Breast epithelium (tissue), 4 donors: ENCODE measurements at regions not wholly inside any gene's neighbourhood (a gene's known extent, or its start where the extent isn't known, plus 50 kb on each side); places are given as distances from the start of the nearest gene placed in this dataset.

Source experiments
- DNase-seq, 2 donors: peaks; one replicate each; pipeline ENCODE4 v3.0.0-alpha.2; 2019; ENCODE audit warnings: low spot score in 2 of 2
- H3K27ac ChIP-seq, 2 donors: fragments of 200-600 bp; sonication (generic) in 1 of 2; one replicate each; pipeline ENCODE4 v1.5.1; 2016 to 2019; ENCODE audit warnings: mild to moderate bottlenecking in 1 of 2
- H3K27me3 ChIP-seq, 2 donors: fragments of 200-600 bp; sonication (generic) in 1 of 2; one replicate each; pipeline versions ENCODE4 v1.5.1 to v1.6.0; 2017 to 2019; ENCODE audit warnings: control low read depth in 1 of 2, mild to moderate bottlenecking in 1 of 2
- H3K36me3 ChIP-seq: fragments of 200-600 bp; one replicate; pipeline ENCODE4 v1.5.1; 2019
- H3K4me1 ChIP-seq, 2 donors: fragments of 200-600 bp; sonication (generic); one replicate each; pipeline ENCODE4 v1.5.1; 2016 to 2019; ENCODE audit warnings: control low read depth in 1 of 2
- H3K4me3 ChIP-seq, 3 donors: fragments of 200-600 bp; sonication (generic); 1 replicate in 2 of 3; 2 replicates in 1 of 3; pipeline ENCODE4 v1.5.1; 2016 to 2019; ENCODE audit warnings: mild to moderate bottlenecking in 3 of 3, moderate library complexity in 2 of 3
- H3K9me3 ChIP-seq, 2 donors: fragments of 200-600 bp; sonication (generic) in 1 of 2; one replicate each; pipeline ENCODE4 v1.5.1; 2016 to 2019; ENCODE audit warnings: control low read depth in 1 of 2
- POLR2A ChIP-seq: fragments of 450-650 bp; IDR thresholded peaks from one replicate; pipeline ENCODE4 v1.6.1; 2016; ENCODE audit warnings: antibody characterized with exemption, mild to moderate bottlenecking, moderate library complexity
- POLR2AphosphoS5 ChIP-seq, 3 donors: sonication (generic); formaldehyde crosslinking; IDR thresholded peaks; one replicate each; pipeline ENCODE4 v1.6.1; 2017; ENCODE audit warnings: antibody characterized with exemption in 3 of 3
- intact Hi-C: fragments of 100-400 bp; cut with DNase I; formaldehyde crosslinking; loops from one replicate; pipeline ENCODE4 v1.15.1; 2023; ENCODE audit warnings: low total_unique reads
- TF ChIP-seq, protein P1 (sequence below), 3 donors: fragments of 450-650 bp; IDR thresholded peaks; one replicate each; pipeline ENCODE4 v1.5.1; 2016 to 2017; ENCODE audit warnings: antibody characterized with exemption in 3 of 3, mild to moderate bottlenecking in 3 of 3, moderate library complexity in 3 of 3

DNA sequence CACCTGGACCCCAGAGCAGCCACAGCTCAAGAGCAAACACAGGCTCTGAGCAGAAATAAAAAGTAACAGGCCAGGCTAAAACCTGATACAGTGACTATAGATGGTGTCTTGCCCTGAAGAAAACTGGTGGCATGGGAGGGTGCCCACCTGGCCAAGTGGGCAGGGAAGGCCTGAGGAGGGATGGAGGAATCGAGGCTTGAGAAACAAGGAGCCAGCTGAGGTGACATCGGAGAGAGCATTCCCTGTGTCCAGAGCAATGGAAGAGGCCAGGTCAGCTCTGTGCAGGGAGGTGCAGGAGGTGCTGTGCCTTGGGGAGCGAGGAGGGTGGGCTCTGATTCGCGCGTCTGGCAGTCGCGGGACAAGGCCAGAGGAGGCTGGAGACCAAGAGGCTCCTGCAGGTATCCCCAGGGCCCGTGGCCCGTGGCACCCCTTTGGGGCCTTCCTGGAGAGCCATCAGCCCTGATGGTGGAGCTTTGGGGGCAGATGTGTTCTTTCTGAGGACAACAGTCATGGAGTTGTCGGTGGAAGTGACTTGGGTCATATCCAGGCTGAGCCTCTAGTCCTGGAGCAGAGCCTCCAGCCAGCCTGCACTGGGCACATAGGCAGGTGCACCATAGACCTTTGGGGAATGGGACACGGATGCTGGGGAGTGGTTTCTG is 56.1 kb downstream of the PLXNA1 start:
- no peak for DNase-seq
- no peak overlapping the region for H3K4me3 ChIP-seq
- TF ChIP-seq, protein P1, sequence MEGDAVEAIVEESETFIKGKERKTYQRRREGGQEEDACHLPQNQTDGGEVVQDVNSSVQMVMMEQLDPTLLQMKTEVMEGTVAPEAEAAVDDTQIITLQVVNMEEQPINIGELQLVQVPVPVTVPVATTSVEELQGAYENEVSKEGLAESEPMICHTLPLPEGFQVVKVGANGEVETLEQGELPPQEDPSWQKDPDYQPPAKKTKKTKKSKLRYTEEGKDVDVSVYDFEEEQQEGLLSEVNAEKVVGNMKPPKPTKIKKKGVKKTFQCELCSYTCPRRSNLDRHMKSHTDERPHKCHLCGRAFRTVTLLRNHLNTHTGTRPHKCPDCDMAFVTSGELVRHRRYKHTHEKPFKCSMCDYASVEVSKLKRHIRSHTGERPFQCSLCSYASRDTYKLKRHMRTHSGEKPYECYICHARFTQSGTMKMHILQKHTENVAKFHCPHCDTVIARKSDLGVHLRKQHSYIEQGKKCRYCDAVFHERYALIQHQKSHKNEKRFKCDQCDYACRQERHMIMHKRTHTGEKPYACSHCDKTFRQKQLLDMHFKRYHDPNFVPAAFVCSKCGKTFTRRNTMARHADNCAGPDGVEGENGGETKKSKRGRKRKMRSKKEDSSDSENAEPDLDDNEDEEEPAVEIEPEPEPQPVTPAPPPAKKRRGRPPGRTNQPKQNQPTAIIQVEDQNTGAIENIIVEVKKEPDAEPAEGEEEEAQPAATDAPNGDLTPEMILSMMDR (IDR thresholded peaks at IDR 0.05): no peak
- TF ChIP-seq POLR2AphosphoS5 (IDR thresholded peaks at IDR 0.05): no peak
- no peak for TF ChIP-seq POLR2A
- intact Hi-C loops: no loop called here
- no peak overlapping the region for H3K27ac ChIP-seq
- H3K36me3 ChIP-seq: no peaks in the 10 kb centered on the region
- H3K9me3 ChIP-seq: no peaks in the 10 kb centered on the region
- peaks cover 0 to 6% of the 10 kb centered on the region in 2 donors for H3K4me1 ChIP-seq
- no peaks in the 10 kb centered on the region for H3K27me3 ChIP-seq

DNA sequence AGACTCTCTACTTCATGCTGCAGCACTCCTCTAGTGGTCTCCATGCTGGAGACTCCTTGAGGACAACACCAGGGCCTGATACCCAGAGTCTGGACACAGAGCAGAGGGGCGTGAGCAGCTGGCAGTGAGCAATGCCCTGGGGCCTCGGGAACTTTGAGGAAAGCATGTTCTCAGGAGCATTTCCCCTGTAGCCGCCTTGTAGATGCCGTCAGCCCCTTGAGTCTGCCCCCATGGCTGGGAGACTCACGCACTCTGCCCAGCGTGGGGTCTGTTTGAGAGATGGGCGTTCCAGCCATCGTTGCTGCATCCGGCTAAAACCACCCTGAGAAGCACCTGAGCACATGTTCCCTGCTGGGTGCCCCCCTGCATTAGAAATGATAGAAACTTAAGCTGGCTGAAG is 56.8 kb downstream of the PLXNA1 start:
- TF ChIP-seq POLR2AphosphoS5 (IDR thresholded peaks at IDR 0.05) (no peak), POLR2A (no peak)
- TF ChIP-seq, protein P1 (IDR thresholded peaks at IDR 0.05): no peak
- DNase-seq: no peak
- H3K4me1 ChIP-seq: peaks cover 0 to 10% of the 10 kb centered on the region in 2 donors
- no peak overlapping the region for H3K27ac ChIP-seq
- no peaks in the 10 kb centered on the region for H3K36me3 ChIP-seq
- H3K9me3 ChIP-seq: no peaks in the 10 kb centered on the region
- H3K27me3 ChIP-seq: no peaks in the 10 kb centered on the region
- H3K4me3 ChIP-seq: no peak overlapping the region
- intact Hi-C loops: no loop called here

DNA sequence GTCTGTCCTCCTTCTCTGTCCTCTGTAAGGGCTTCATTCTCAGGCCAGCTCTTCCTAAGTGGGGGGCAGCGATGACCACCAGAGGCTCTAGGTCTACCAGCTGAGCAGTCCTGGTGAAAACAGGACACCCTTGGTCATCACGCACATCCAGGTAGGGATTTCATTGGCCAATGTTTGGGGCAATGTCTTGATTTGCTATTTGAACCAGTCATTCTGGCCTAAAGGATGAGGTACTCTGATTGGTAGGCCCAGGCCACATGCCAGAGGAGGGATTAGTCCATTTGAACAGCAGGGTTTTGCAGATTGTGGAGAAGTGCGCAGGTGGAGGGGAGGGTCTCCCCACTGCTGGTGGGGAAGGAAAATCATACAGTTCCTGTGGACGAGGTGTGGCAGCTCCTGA is 57.3 kb downstream of the PLXNA1 start:
- DNase-seq: no peak

DNA sequence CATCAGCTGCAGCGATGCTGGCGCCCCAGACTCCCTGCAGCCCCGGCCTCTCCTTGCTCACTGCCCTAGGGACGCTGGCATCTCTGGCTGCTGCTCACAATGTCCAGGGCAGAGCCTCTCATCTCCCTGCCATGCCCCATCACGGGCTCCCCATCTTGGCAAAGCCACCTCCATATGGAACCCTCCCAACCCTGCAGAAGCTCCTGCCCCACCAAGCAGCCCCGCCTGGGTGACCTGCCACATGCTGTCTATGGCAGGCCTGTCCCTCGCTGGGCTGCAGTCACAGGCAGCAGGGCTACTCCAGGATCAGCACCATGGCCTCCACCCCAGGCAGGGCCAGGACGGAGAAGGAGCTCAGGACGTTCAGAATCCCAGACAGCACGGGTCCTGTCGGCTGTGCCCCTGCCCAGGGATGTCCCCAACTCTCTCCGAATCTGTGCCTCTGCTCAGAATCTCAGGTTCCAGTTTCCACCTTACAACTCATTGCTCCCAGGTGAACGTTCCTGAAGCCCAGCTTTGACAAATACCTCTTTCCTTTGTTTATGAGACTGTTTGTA is 58.4 kb downstream of the PLXNA1 start:
- Histone ChIP-seq H3K4me1 (peaks cover 0 to 10% of the 10 kb centered on the region in 2 donors), H3K27me3 (no peaks in the 10 kb centered on the region), H3K36me3 (no peaks in the 10 kb centered on the region), H3K4me3 (no peak overlapping the region), H3K9me3 (no peaks in the 10 kb centered on the region), H3K27ac (no peak overlapping the region)
- TF ChIP-seq POLR2AphosphoS5 (IDR thresholded peaks at IDR 0.05) (no peak), POLR2A (no peak)
- TF ChIP-seq, protein P1 (IDR thresholded peaks at IDR 0.05): no peak
- DNase-seq: no peak
- intact Hi-C loops: no loop called here

More for the DNA sequence above, 57.3 kb downstream of the PLXNA1 start:
- Histone ChIP-seq H3K27me3 (no peaks in the 10 kb centered on the region), H3K4me1 (peaks cover 0 to 10% of the 10 kb centered on the region in 2 donors), H3K4me3 (no peak overlapping the region), H3K9me3 (no peaks in the 10 kb centered on the region), H3K36me3 (no peaks in the 10 kb centered on the region), H3K27ac (no peak overlapping the region)
- intact Hi-C loops: no loop called here
- no peak for TF ChIP-seq POLR2A
- TF ChIP-seq, protein P1 (IDR thresholded peaks at IDR 0.05): no peak
- TF ChIP-seq POLR2AphosphoS5 (IDR thresholded peaks at IDR 0.05): no peak

DNA sequence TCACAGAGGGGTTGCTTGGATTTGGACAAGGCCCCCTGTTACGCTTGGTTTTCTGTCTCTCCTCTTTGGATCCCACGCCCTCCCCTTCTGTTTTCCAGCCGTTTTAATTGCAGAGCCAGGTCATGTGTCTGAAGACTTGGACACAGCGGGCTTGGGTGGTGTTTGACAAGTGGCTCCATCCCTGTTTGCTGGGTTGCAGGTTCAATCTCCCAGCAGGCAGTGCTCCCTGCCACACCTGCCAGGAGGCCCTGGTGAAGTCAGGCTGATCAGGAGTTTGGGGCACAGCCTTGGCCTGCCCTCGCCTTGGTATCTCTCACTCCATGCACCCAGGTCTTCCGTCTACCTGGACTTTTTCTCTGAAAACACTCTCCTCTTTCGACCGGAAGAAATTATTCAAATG is 59.0 kb downstream of the PLXNA1 start:
- no peak for DNase-seq
- intact Hi-C loops: no loop called here
- H3K4me3 ChIP-seq: no peak overlapping the region
- H3K27me3 ChIP-seq: no peaks in the 10 kb centered on the region
- no peaks in the 10 kb centered on the region for H3K9me3 ChIP-seq
- no peak overlapping the region for H3K27ac ChIP-seq
- TF ChIP-seq, protein P1 (IDR thresholded peaks at IDR 0.05): no peak
- TF ChIP-seq POLR2A (no peak), POLR2AphosphoS5 (IDR thresholded peaks at IDR 0.05) (no peak)
- no peaks in the 10 kb centered on the region for H3K36me3 ChIP-seq
- peaks cover 0 to 10% of the 10 kb centered on the region in 2 donors for H3K4me1 ChIP-seq
